Frontal cortex (tissue), 4 donors: ENCODE measurements at regions not wholly inside any gene's neighbourhood (a gene's known extent, or its start where the extent isn't known, plus 50 kb on each side); places are given as distances from the start of the nearest gene placed in this dataset. TPM values are rescaled to one million over a fixed set of nuclear protein-coding genes. Genes with fewer than 3 reads are reported as not detected.

Source experiments
- DNase-seq, 2 donors: peaks; one replicate each; pipeline ENCODE4 v3.0.0; 2012; ENCODE audit warnings: low spot score in 2 of 2
- FAIRE-seq: peaks from 2 replicates; lab custom pipeline; 2012; peaks lifted over from hg19 to GRCh38; lab: Jason Lieb, UNC
- small RNA-seq: library from RNA; depleted of rRNA; stranded (forward); fragments of <200 nt; gene quantifications from one replicate; pipeline ENCODE3, GENCODE V24; 2014
- donor health status: control.
- donor health status: control.
- donor health status: control.

GRCh38 chr17:77906377-77906871 lies 52.1 kb upstream of the TNRC6C start:
- no peak for FAIRE-seq

GRCh38 chr17:77907497-77908461 lies 50.7 kb upstream of the TNRC6C start:
- FAIRE-seq (no peak), DNase-seq (no peak)

More at GRCh38 chr17:77906377-77906871, 52.1 kb upstream of the TNRC6C start:
- DNase-seq: no peak

- FAIRE-seq (no peak), DNase-seq (no peak)
Observed at GRCh38 chr17:77908501-77908900, 50.0 kb upstream of the TNRC6C start.

Small RNA genes lying in the stretch of these regions (small RNA-seq; reads per million reads assigned to genes)
- gene MIR4316 (not detected), gene RF00019 (not detected)
